ENCODE measurements at regions not wholly inside any gene's neighbourhood (a gene's known extent, or its start where the extent isn't known, plus 50 kb on each side); places are given as distances from the start of the nearest gene placed in this dataset.

DNA sequence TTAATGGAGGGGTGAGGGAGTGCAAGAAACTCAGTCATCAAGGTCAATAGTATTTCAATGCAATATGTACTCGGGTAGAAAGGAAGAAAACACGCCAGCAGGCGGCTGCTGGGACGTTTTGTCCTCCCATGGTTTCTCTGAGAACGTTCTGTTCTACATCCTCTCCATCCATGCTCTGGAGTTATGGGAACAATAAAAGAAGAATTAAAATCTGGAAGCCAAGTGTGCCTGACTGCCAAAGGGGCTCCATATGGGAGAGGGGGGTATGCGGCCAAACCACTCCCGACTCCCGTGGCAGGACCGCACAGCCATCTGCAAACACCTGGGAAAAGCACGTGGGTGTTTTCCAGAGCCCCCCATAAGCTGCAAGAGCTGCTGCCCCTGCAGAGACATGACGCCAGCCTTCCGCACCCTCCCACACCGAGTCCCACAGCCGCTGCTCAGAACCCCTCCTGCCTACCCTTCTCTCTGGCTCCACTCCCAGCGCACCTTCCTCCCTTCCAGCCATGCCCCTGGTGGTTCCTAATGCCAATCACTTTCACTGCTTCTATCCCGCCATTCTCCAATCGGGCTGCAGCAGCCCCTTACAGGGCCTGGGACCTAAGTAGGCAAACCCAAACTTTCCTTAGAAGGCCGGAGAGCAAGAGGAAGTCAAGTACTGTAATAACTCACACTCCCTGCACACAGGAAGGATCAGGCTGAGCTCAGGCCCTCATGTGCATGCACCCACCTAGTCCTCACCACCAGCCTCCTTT is 241.6 kb downstream of the SYK start:
- Mint-ChIP-seq H3K36me3 (ENCODE audit: insufficient read depth) (no peaks in the 10 kb centered on the region), H3K27ac (no peak overlapping the region), H3K4me1 (ENCODE audit: low read depth in 2 of 2) (peaks cover 18 to 21% of the 10 kb centered on the region in 2 donors), H3K9me3 (no peaks in the 10 kb centered on the region), H3K4me3 (no peak overlapping the region), H3K27me3 (peaks cover 22 to 29% of the 10 kb centered on the region in 2 donors)
- DNase-seq (no peak), ATAC-seq (replicated peaks) (no peak)

DNA sequence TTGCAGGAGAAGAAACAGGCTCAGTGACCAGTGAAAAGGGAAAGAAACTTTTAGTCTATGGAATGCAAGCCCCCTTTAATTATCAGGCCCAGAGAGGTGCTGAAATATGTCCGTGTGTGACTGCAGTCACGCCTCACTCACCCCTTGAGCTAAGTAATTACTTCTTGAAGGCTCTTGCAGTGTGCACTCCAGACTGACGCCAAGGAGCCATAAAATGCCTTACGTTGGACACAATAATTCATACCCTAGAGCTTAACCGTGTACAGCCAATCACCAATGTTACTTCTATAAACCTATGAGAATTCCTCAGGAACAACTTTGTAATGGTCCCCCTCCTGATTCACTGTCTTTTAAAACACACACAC is 242.2 kb downstream of the SYK start:
- DNase-seq (no peak), ATAC-seq (replicated peaks) (no peak)
- H3K27ac Mint-ChIP-seq, result no peak overlapping the region
- peaks cover 22 to 29% of the 10 kb centered on the region in 2 donors for H3K27me3 Mint-ChIP-seq
- no peaks in the 10 kb centered on the region for H3K9me3 Mint-ChIP-seq
- H3K4me3 Mint-ChIP-seq, result no peak overlapping the region
- peaks cover 17 to 22% of the 10 kb centered on the region in 2 donors for H3K4me1 Mint-ChIP-seq (ENCODE audit: low read depth in 2 of 2)
- H3K36me3 Mint-ChIP-seq (ENCODE audit: insufficient read depth), result peaks cover 4% of the 10 kb centered on the region

DNA sequence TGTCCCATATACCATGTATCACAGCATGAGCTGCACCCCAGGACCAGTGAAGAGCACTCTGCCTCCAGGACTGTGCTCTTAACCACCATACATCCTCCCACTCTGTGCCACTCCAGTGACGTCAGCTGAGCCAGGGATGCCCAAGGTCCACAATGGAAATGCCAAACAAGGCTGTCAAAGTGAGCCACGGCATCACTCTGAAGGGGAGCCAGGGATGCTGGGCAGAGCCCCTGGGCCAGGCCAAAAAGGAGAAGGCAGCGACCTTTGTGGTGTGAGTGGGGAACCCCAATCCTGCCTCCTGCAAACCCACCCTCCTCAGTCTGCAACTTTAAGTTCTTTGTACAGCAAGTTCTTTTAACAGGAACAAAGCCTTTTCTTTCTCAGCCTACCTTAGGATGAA is 242.7 kb downstream of the SYK start:
- Mint-ChIP-seq H3K9me3 (no peaks in the 10 kb centered on the region), H3K36me3 (ENCODE audit: insufficient read depth) (peaks cover 4% of the 10 kb centered on the region), H3K27ac (no peak overlapping the region), H3K4me1 (ENCODE audit: low read depth in 2 of 2) (peaks cover 17 to 21% of the 10 kb centered on the region in 2 donors), H3K4me3 (no peak overlapping the region), H3K27me3 (peaks cover 22 to 29% of the 10 kb centered on the region in 2 donors)
- ATAC-seq (replicated peaks) (no peak), DNase-seq (no peak)

DNA sequence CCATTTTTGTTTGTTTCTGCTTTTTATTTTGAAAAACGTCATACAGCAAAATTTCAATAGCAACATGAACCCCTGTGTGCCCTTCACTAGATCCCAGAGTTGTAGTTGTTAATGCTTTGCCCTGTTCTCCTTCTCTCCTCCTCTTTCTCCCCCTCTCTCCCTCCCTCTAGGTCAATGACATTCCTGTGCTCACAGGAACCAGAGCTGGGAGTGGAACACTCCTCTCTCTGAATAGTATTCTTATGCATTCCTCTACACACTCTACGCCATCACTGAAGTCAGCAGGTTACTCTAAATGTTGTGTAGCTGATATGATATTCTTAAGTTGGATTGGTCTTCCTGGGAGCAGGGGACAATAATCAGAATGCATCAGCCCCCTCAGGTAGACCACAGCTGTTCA is 243.4 kb downstream of the SYK start:
- Mint-ChIP-seq H3K27ac (no peak overlapping the region), H3K9me3 (no peaks in the 10 kb centered on the region), H3K4me1 (ENCODE audit: low read depth in 2 of 2) (peaks cover 10 to 14% of the 10 kb centered on the region in 2 donors), H3K4me3 (no peak overlapping the region), H3K27me3 (peaks cover 22 to 29% of the 10 kb centered on the region in 2 donors), H3K36me3 (ENCODE audit: insufficient read depth) (peaks cover 4% of the 10 kb centered on the region)
- no peak for ATAC-seq (replicated peaks)
- DNase-seq, result no peak

DNA sequence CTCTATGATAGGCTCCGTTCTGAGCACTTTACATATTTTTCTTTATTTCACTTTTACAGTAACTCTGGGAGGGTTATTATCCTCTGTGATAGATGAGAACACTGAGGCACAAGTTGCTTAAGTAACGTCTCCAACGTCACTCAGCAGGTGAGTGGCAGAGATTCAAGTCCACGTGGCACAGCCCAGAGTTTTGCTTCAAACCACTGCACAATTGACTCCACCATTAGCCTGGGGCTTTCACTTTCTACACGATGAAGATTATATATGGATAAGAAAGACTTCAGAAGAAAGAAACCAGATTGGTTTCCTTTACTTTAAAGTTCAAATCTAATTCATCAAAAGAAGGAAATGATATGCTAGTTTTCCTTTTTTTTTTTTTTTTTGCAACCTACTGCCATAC is 245.9 kb downstream of the SYK start:
- Mint-ChIP-seq H3K27ac (peak overlapping the region in 1 of 2 donors; percentile 22), H3K36me3 (ENCODE audit: insufficient read depth) (peaks cover 4% of the 10 kb centered on the region), H3K4me1 (ENCODE audit: low read depth in 2 of 2) (peaks cover 10 to 13% of the 10 kb centered on the region in 2 donors), H3K27me3 (peaks cover 22 to 29% of the 10 kb centered on the region in 2 donors), H3K9me3 (no peaks in the 10 kb centered on the region), H3K4me3 (peak overlapping the region; percentile 57 to 71)
- DNase-seq, result no peak
- ATAC-seq (replicated peaks), result peak; percentile 92

DNA sequence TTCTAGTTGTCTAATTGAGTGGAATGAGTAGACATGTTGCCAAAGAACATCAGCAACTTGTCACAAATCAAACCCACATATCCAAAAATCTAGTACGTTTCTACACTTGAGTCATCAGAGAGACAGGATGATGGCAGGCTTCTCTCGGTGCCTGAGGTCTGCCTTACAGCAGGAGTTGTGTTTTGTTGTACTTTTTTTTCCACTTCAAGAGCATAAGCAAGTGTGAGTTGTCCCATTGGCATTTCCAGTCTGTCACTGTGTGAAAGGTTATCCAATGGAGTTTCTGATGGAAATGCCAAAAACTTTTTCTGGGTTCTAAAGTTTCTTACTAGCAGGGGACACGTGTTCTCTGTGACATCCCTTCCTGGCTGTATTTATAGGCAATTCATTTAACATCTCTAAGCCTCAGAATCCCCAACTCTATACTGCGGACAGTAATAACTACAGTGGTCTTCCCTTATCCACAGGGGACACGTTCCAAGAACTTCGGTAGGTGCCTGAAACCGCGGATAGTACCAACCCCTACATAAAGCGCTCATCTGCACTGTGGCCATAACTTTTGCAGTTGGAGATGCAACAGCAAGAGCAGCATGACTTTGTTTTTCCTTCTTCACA is 246.5 kb downstream of the SYK start:
- peaks cover 4% of the 10 kb centered on the region for H3K36me3 Mint-ChIP-seq (ENCODE audit: insufficient read depth)
- DNase-seq, result no peak
- peak; percentile 50 for ATAC-seq (replicated peaks)
- H3K9me3 Mint-ChIP-seq, result no peaks in the 10 kb centered on the region
- H3K27me3 Mint-ChIP-seq, result peaks cover 22 to 26% of the 10 kb centered on the region in 2 donors
- H3K4me3 Mint-ChIP-seq, result peak overlapping the region; percentile 57 to 71
- peak overlapping the region in 1 of 2 donors; percentile 22 for H3K27ac Mint-ChIP-seq
- peaks cover 10 to 13% of the 10 kb centered on the region in 2 donors for H3K4me1 Mint-ChIP-seq (ENCODE audit: low read depth in 2 of 2)

DNA sequence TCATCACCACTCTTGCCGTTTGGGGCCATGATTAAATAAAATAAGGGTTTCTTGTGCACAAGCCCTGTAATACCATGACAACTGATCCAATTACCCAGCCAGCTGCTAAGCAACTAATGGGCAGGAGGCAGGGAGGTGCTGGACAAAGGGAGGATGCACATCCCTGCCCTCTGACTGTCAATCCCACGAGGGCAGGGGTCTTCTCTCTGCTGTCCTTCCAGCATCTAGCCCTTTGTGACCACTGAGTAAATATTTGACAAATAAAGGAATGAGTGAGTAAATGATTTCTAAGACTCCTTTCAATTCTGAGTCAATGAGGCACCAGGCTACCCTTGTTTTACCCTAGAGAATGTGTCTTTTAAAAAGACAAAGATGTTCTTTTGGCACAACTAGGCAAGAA is 247.1 kb downstream of the SYK start:
- Mint-ChIP-seq H3K27me3 (peaks cover 17 to 19% of the 10 kb centered on the region in 2 donors), H3K4me3 (no peak overlapping the region), H3K4me1 (ENCODE audit: low read depth in 2 of 2) (peaks cover 10 to 13% of the 10 kb centered on the region in 2 donors), H3K9me3 (no peaks in the 10 kb centered on the region), H3K27ac (no peak overlapping the region), H3K36me3 (ENCODE audit: insufficient read depth) (peaks cover 4% of the 10 kb centered on the region)
- DNase-seq (no peak), ATAC-seq (replicated peaks) (no peak)

DNA sequence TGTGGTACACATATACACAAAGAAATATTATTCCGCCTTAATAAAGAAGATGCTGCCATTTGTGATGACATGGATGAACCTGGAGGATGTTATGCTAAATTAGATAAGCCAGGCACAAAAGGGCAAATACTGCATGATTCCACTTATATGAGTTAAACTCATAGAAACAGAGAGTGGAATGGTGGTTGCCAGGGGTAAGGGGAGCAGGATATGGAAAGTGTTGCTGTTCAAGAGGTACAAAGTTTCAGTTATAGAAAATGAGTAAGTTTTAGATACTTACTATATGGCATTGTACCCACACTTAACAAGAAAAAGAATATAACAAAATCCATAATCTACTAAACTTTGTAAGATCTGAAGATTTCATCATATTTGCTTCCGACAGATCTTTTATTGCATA is 252.2 kb downstream of the SYK start:
- Mint-ChIP-seq H3K27me3 (no peaks in the 10 kb centered on the region), H3K9me3 (no peaks in the 10 kb centered on the region), H3K4me1 (ENCODE audit: low read depth in 2 of 2) (no peaks in the 10 kb centered on the region), H3K36me3 (ENCODE audit: insufficient read depth) (no peaks in the 10 kb centered on the region), H3K27ac (no peak overlapping the region), H3K4me3 (no peak overlapping the region)
- DNase-seq (no peak), ATAC-seq (replicated peaks) (no peak)

DNA sequence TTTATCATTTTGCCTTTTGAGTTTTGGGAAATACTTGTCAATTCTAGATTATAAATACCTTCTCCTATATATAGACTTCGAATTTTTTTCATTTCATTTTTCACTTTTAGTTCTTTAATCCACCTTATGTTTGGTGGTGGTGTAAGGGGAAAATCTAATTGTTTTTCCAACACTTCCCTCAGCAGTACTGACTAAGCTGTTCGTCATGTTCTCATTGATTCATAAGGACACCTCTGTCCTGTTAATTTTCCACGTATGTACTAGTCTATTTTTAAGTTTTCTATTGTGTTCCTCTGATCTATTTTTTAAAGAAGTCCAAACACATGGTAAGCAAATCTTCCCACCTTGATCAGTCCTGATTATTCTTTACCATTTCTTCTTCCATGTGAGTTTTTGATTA is 254.2 kb downstream of the SYK start:
- no peaks in the 10 kb centered on the region for H3K4me1 Mint-ChIP-seq (ENCODE audit: low read depth in 2 of 2)
- no peak overlapping the region for H3K4me3 Mint-ChIP-seq
- H3K27me3 Mint-ChIP-seq, result no peaks in the 10 kb centered on the region
- H3K36me3 Mint-ChIP-seq (ENCODE audit: insufficient read depth), result no peaks in the 10 kb centered on the region
- H3K27ac Mint-ChIP-seq, result no peak overlapping the region
- no peak for DNase-seq
- H3K9me3 Mint-ChIP-seq, result no peaks in the 10 kb centered on the region
- ATAC-seq (replicated peaks), result no peak

DNA sequence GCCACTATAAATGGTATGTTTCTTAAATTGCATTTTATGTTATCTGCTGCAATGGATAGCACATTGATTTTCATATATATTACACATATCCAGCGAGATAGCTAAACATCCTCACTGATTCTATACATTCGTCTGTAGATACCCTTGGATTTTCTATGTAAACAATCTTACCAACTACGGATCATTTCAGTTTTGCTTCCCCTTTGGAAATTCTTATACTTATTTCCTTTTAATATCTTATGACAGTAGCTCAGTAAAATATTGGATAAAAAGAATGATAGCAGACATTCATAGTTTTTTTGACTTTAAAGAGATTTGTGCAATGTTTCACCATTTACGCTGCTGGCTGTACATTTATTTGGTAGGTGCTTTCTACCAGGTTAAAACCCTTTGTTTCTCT is 254.9 kb downstream of the SYK start:
- ATAC-seq (replicated peaks) (no peak), DNase-seq (no peak)
- Mint-ChIP-seq H3K27me3 (peaks cover 0 to 5% of the 10 kb centered on the region in 2 donors), H3K4me3 (no peak overlapping the region), H3K36me3 (ENCODE audit: insufficient read depth) (no peaks in the 10 kb centered on the region), H3K9me3 (no peaks in the 10 kb centered on the region), H3K27ac (no peak overlapping the region), H3K4me1 (ENCODE audit: low read depth in 2 of 2) (no peaks in the 10 kb centered on the region)

DNA sequence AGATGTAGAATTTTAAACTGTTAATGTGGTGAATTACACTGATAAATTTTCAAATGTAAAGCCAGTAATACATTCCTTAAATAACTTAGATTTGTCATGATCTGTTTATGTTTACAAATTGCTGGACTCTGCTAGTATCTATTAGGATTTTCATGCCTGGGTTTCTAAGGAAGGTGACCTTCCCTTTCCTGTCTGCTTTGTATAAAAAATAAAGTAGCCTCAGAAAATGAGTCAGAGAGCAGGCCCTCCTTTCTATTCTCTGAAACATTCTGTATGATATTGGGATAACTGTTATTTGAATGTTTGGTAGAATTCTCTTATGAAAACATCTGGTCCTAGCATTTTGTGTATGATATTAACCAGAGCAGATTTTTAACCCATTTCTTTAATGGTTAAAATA is 255.3 kb downstream of the SYK start:
- no peak for ATAC-seq (replicated peaks)
- no peak overlapping the region for H3K27ac Mint-ChIP-seq
- peaks cover 0 to 10% of the 10 kb centered on the region in 2 donors for H3K27me3 Mint-ChIP-seq
- no peak for DNase-seq
- no peak overlapping the region for H3K4me3 Mint-ChIP-seq
- no peaks in the 10 kb centered on the region for H3K36me3 Mint-ChIP-seq (ENCODE audit: insufficient read depth)
- H3K9me3 Mint-ChIP-seq, result no peaks in the 10 kb centered on the region
- H3K4me1 Mint-ChIP-seq (ENCODE audit: low read depth in 2 of 2), result no peaks in the 10 kb centered on the region

DNA sequence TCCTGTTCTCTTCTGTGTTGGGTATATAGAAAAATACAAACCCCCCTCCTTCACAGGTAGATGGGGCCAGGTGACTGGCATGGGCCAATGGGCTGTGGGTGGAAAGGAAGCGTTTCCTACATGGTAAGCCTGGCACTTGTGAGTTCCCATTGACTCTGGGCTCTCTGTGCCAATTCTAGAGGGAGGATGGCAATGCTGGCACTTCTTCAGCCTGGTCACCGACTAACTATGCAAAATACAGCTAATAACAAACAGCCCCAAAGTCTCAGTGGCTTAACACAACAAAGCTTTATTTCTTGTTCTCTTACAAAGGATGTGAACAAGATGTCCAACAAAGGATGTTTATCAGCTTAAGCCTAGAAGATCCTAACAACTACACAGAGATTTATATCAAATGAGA is 258.1 kb downstream of the SYK start:
- no peak for DNase-seq

DNA sequence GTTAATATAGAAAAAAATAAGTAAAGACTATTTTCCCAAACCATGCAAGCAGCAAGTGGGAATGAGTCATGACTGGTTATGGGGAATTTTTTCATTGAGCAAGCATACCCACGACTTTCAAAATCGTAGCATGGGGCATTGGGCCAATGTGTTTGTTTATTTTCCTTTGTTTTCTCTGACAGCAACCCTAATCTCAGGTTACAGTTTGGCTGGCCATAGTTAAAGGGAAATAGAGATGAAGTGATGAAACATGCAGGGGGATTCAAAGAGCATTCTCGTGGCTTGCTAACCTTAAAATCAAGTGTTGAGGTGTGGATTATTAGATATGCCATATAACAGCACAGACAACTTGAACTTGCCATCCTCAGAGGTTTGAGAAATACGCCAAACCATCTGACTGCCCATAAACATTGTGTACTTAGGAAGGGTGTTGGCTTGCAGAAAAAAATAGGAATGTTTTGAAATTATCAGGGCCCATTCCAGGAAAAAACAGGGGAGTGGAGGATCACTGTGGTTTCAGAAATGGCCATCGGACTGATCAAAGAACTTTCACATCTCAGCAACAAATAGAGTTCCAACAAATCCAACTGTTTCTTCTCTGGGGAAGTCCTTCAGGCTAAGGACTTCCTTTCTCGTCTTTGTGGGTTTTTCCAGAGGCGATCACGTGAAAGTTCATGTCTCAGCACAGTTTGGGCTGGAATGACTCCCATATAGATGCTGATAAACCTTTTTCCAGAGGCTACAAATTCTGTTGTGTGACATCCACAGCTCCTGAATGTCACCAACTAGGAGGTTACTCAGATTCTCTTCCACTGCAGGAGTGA is 259.1 kb downstream of the SYK start:
- H3K36me3 Mint-ChIP-seq (ENCODE audit: insufficient read depth), result no peaks in the 10 kb centered on the region
- peaks cover 0 to 10% of the 10 kb centered on the region in 2 donors for H3K27me3 Mint-ChIP-seq
- H3K4me1 Mint-ChIP-seq (ENCODE audit: low read depth in 2 of 2), result no peaks in the 10 kb centered on the region
- no peak overlapping the region for H3K27ac Mint-ChIP-seq
- no peak for ATAC-seq (replicated peaks)
- no peak overlapping the region for H3K4me3 Mint-ChIP-seq
- DNase-seq, result no peak
- no peaks in the 10 kb centered on the region for H3K9me3 Mint-ChIP-seq

More for the DNA sequence above, 258.1 kb downstream of the SYK start:
- peaks cover 0 to 10% of the 10 kb centered on the region in 2 donors for H3K27me3 Mint-ChIP-seq
- no peaks in the 10 kb centered on the region for H3K9me3 Mint-ChIP-seq
- H3K4me3 Mint-ChIP-seq, result no peak overlapping the region
- ATAC-seq (replicated peaks), result no peak
- no peaks in the 10 kb centered on the region for H3K36me3 Mint-ChIP-seq (ENCODE audit: insufficient read depth)
- H3K4me1 Mint-ChIP-seq (ENCODE audit: low read depth in 2 of 2), result no peaks in the 10 kb centered on the region
- H3K27ac Mint-ChIP-seq, result no peak overlapping the region

All from effector memory CD8-positive, alpha-beta T cell (primary cell).